ENCODE measurements at regions not wholly inside any gene's neighbourhood (a gene's known extent, or its start where the extent isn't known, plus 50 kb on each side); places are given as distances from the start of the nearest gene placed in this dataset.

DNA sequence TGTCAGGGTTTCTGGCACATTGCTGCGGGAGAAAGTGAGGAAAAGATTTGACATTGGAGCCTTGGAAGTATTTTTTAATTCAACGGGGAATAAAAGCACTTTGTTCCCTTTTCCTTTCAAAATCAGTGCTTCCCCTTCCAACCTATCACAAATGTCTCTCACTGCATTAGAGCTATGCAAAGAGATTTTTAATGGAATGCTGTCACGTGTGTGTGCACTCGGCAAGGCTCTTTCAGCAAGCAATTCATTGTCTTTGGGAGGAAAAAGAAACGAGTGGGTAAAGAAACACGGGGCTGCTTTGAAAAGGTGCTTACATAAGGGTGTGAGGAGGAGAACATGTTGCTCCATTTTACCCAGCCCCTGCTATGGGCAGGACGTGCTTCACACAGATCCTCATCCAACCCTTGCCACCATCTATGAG, 490.4 kb upstream of the PROK2 start:
- no peak overlapping the region for H3K4me3 ChIP-seq (ENCODE audit: insufficient read depth, low read depth, low read length)
- peak overlapping the region; percentile 55; the same call in 1 of the 2 replicates for H2AK5ac ChIP-seq (ENCODE audit: low read depth, low read length)
- H3K79me1 ChIP-seq (ENCODE audit: low read depth in 1 of 2, low read length in 2 of 2), result no peaks in the 10 kb centered on the region
- H3K14ac ChIP-seq (replicated peaks; ENCODE audit: low read depth, low read length), result peak overlapping the region; percentile 32; the same call in 1 of the 2 replicates
- no peak overlapping the region for H3K9ac ChIP-seq (ENCODE audit: low read depth, low read length)
- WGBS, 2 experiments (ENCODE audit: extremely low coverage in 2 of 2, insufficient read length in 1 of 2), result no CpG with 5 or more reads among the region's 7 CpGs
- H3K27me3 ChIP-seq (ENCODE audit: control insufficient read depth, insufficient read depth, low read length), result no peaks in the 10 kb centered on the region
- H2BK15ac ChIP-seq (ENCODE audit: low read depth, low read length), result peak overlapping the region; percentile 49; the same call in 1 of the 3 replicates
- dilution Hi-C loops (cut with HindIII; ENCODE audit: low sequenced_read_pairs, unreplicated experiment), result no loop called here
- H4K5ac ChIP-seq (ENCODE audit: low read depth, low read length), result peak overlapping the region; percentile 14; the same call in 1 of the 2 replicates
- H3K27ac ChIP-seq (ENCODE audit: insufficient read depth, low read length), result no peak overlapping the region
- no TSS peak for BruUV-seq (replicated peaks)
- H2BK120ac ChIP-seq (ENCODE audit: low read depth, low read length), result peak overlapping the region; percentile 87
- H3K56ac ChIP-seq (ENCODE audit: extremely low read depth, insufficient read depth, low read length), result no peak overlapping the region
- peak overlapping the region; percentile 14 to 84; a peak in 2 of 4 replicates for H4K8ac ChIP-seq (ENCODE audit: low read depth in 2 of 2, low read length in 2 of 2)
- H3K36me3 ChIP-seq (ENCODE audit: control insufficient read depth, insufficient read depth, low read length), result no peaks in the 10 kb centered on the region
- no peak overlapping the region for H2BK5ac ChIP-seq (ENCODE audit: low read depth, low read length, poor library complexity, severe bottlenecking)
- no peaks in the 10 kb centered on the region for H3K9me3 ChIP-seq (ENCODE audit: control insufficient read depth, insufficient read depth, low read length)
- peaks cover 6% of the 10 kb centered on the region for H3K9me1 ChIP-seq (ENCODE audit: insufficient read depth, low read length)
- TF ChIP-seq MXI1 (IDR thresholded peaks at IDR 0.05; ENCODE audit: borderline replicate concordance, low read depth, low read length), result no peak
- no peak for TF ChIP-seq RFX5 (IDR thresholded peaks at IDR 0.05; ENCODE audit: low read depth, low read length)
- TF ChIP-seq MAFK (IDR thresholded peaks at IDR 0.05; ENCODE audit: low read depth, low read length), result no peak
- TF ChIP-seq SMC3 (IDR thresholded peaks at IDR 0.05; ENCODE audit: low read depth, low read length), result no peak
- TF ChIP-seq, protein P1, sequence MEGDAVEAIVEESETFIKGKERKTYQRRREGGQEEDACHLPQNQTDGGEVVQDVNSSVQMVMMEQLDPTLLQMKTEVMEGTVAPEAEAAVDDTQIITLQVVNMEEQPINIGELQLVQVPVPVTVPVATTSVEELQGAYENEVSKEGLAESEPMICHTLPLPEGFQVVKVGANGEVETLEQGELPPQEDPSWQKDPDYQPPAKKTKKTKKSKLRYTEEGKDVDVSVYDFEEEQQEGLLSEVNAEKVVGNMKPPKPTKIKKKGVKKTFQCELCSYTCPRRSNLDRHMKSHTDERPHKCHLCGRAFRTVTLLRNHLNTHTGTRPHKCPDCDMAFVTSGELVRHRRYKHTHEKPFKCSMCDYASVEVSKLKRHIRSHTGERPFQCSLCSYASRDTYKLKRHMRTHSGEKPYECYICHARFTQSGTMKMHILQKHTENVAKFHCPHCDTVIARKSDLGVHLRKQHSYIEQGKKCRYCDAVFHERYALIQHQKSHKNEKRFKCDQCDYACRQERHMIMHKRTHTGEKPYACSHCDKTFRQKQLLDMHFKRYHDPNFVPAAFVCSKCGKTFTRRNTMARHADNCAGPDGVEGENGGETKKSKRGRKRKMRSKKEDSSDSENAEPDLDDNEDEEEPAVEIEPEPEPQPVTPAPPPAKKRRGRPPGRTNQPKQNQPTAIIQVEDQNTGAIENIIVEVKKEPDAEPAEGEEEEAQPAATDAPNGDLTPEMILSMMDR (conservative IDR thresholded peaks at IDR 0.05; ENCODE audit: low read depth, low read length), result no peak
- no peak for TF ChIP-seq MAZ (IDR thresholded peaks at IDR 0.05; ENCODE audit: borderline replicate concordance, low read depth, low read length)
- no peak overlapping the region for H3K4me2 ChIP-seq (ENCODE audit: low read depth, low read length)
- H4K20me1 ChIP-seq (ENCODE audit: insufficient read depth, low read length), result no peaks in the 10 kb centered on the region
- intact Hi-C loops (cut with micrococcal nuclease), result loop anchor here (2.0 kb wide), 1 partner anchor 171 kb away; the partner anchor contains the start of gene RYBP
- CTCF ChIA-PET, result no interaction called here
- H2BK20ac ChIP-seq (ENCODE audit: low read depth, low read length), result peak overlapping the region; percentile 66
- H3K4ac ChIP-seq (ENCODE audit: low read depth, low read length), result peak overlapping the region; percentile 80
- H2AK9ac ChIP-seq (replicated peaks; ENCODE audit: low read depth, low read length, poor library complexity), result no peak overlapping the region
- peak overlapping the region; percentile 54 for H3K18ac ChIP-seq (ENCODE audit: low read depth, low read length)
- peak overlapping the region; percentile 59 for H3K23ac ChIP-seq (ENCODE audit: low read depth, low read length)
- peak overlapping the region; percentile 63 for H4K91ac ChIP-seq (ENCODE audit: insufficient read depth, low read depth, low read length)
- DNase-seq (no peak), ATAC-seq (ENCODE audit: low read depth) (no peak)
- in situ Hi-C loops (cut with MboI; ENCODE audit: low sequenced_read_pairs), result no loop called here
- peaks cover 19% of the 10 kb centered on the region for H3K4me1 ChIP-seq (ENCODE audit: control insufficient read depth, insufficient read depth, low read length)
- H2AFZ ChIP-seq (replicated peaks; ENCODE audit: low read length, poor library complexity), result no peak overlapping the region
- POLR2A ChIA-PET (ENCODE audit: unreplicated experiment), result no interaction called here

Measured in IMR-90 (cell line).